Loucy (cell line): ENCODE measurements at regions not wholly inside any gene's neighbourhood (a gene's known extent, or its start where the extent isn't known, plus 50 kb on each side); places are given as distances from the start of the nearest gene placed in this dataset.

Source experiments
- H2AFZ ChIP-seq: fragments of 200-600 bp; sonication (generic); 2 replicates; pipeline ENCODE4 v1.6.0; 2016; ENCODE audit warnings: antibody characterized with exemption, mild to moderate bottlenecking, low read length, moderate library complexity
- H3F3A ChIP-seq: fragments of 200-600 bp; 2 replicates; pipeline ENCODE4 v1.6.0; 2016; ENCODE audit warnings: antibody characterized with exemption, low read depth, mild to moderate bottlenecking
- H3K27me3 ChIP-seq: fragments of 200-600 bp; sonication (generic); 2 replicates; pipeline ENCODE4 v1.6.1; 2014; ENCODE audit warnings: low read length, mild to moderate bottlenecking; ENCODE audit not compliant: insufficient read depth, poor library complexity, severe bottlenecking
- H3K36me3 ChIP-seq: fragments of 200-600 bp; sonication (generic); 2 replicates; pipeline ENCODE4 v1.6.1; 2016; ENCODE audit warnings: low read length; ENCODE audit not compliant: insufficient read depth
- H3K4me1 ChIP-seq: fragments of 200-600 bp; sonication (generic); 2 replicates; pipeline ENCODE4 v1.5.1; 2014; ENCODE audit warnings: low read length, mild to moderate bottlenecking; ENCODE audit not compliant: insufficient read depth, poor library complexity, severe bottlenecking
- H3K4me2 ChIP-seq: fragments of 200-600 bp; sonication (generic); 2 replicates; pipeline ENCODE4 v1.6.0; 2014; ENCODE audit warnings: antibody characterized with exemption, low read length, low read depth, mild to moderate bottlenecking; ENCODE audit not compliant: poor library complexity, severe bottlenecking
- H3K4me3 ChIP-seq: fragments of 200-600 bp; sonication (generic); 2 replicates; pipeline ENCODE4 v1.5.1; 2014; ENCODE audit warnings: low read length, mild to moderate bottlenecking, mixed read lengths; ENCODE audit not compliant: poor library complexity, severe bottlenecking
- H3K79me2 ChIP-seq: fragments of 200-600 bp; sonication (generic); 2 replicates; pipeline ENCODE4 v1.6.1; 2014; ENCODE audit warnings: low read length; ENCODE audit not compliant: insufficient read depth
- H3K9ac ChIP-seq: fragments of 200-600 bp; sonication (generic); 2 replicates; pipeline ENCODE4 v1.6.0; 2014; ENCODE audit warnings: mild to moderate bottlenecking, low read depth, low read length, moderate library complexity; ENCODE audit not compliant: poor library complexity, severe bottlenecking
- H3K9me2 ChIP-seq: fragments of 200-600 bp; sonication (generic); replicated peaks from 2 replicates; pipeline ENCODE4 v1.6.1; 2016; ENCODE audit warnings: low read depth, low read length, mixed read lengths
- H3K9me3 ChIP-seq: fragments of 200-600 bp; sonication (generic); 2 replicates; pipeline ENCODE4 v1.6.1; 2014; ENCODE audit warnings: mild to moderate bottlenecking, antibody characterized with exemption, low read length, low read depth; ENCODE audit not compliant: insufficient read depth
- H4K20me1 ChIP-seq: fragments of 200-600 bp; sonication (generic); 2 replicates; pipeline ENCODE4 v1.6.0; 2014; ENCODE audit warnings: antibody characterized with exemption, low read length, mild to moderate bottlenecking; ENCODE audit not compliant: insufficient read depth, poor library complexity, severe bottlenecking
- EZH2phosphoT487 ChIP-seq: fragments of 200-600 bp; IDR thresholded peaks from 2 replicates; pipeline ENCODE4 v1.6.1; 2018; ENCODE audit warnings: antibody characterized with exemption, mild to moderate bottlenecking, moderate library complexity, borderline replicate concordance
- TF ChIP-seq, protein P1 (sequence below): fragments of 200-600 bp; sonication (generic); conservative IDR thresholded peaks from 2 replicates; pipeline ENCODE4 v1.5.1; 2014; ENCODE audit warnings: mild to moderate bottlenecking, antibody characterized with exemption, low read length

DNA sequence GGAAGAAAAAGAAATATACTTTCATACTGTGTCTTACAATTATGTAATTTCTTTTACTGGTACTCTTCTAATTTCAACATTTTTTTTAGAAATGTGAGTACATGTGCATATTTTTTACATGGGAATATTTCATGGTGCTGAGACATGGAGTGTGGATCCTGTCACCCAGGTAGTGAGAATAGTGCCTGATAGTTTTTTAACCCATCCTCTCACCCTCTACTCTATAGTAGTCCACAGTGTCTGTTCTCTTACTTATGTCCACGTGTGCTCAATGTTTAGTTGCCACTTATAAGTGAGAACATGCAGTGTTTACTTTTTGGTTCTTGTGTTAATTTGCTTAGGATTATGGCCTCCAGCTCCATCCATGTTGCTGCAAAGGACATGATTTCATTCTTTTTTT lies 548.8 kb downstream of the AACS start:
- Histone ChIP-seq H3K4me1 (no peaks in the 10 kb centered on the region), H3K9me3 (no peaks in the 10 kb centered on the region), H3K9me2 (no peaks in the 10 kb centered on the region), H3K36me3 (no peaks in the 10 kb centered on the region), H2AFZ (no peak overlapping the region), H3K4me3 (no peak overlapping the region), H3K79me2 (no peaks in the 10 kb centered on the region), H3F3A (no peaks in the 10 kb centered on the region), H3K9ac (no peak overlapping the region), H4K20me1 (no peaks in the 10 kb centered on the region), H3K4me2 (no peak overlapping the region), H3K27me3 (no peaks in the 10 kb centered on the region)
- TF ChIP-seq, protein P1, sequence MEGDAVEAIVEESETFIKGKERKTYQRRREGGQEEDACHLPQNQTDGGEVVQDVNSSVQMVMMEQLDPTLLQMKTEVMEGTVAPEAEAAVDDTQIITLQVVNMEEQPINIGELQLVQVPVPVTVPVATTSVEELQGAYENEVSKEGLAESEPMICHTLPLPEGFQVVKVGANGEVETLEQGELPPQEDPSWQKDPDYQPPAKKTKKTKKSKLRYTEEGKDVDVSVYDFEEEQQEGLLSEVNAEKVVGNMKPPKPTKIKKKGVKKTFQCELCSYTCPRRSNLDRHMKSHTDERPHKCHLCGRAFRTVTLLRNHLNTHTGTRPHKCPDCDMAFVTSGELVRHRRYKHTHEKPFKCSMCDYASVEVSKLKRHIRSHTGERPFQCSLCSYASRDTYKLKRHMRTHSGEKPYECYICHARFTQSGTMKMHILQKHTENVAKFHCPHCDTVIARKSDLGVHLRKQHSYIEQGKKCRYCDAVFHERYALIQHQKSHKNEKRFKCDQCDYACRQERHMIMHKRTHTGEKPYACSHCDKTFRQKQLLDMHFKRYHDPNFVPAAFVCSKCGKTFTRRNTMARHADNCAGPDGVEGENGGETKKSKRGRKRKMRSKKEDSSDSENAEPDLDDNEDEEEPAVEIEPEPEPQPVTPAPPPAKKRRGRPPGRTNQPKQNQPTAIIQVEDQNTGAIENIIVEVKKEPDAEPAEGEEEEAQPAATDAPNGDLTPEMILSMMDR: no peak
- no peak for TF ChIP-seq EZH2phosphoT487

GRCh38 chr12:125619723-125620122 lies 554.5 kb downstream of the AACS start:
- no peak overlapping the region for H3K4me2 ChIP-seq
- H3K9me3 ChIP-seq: no peaks in the 10 kb centered on the region
- no peaks in the 10 kb centered on the region for H3F3A ChIP-seq
- no peak overlapping the region for H2AFZ ChIP-seq
- TF ChIP-seq, protein P1: no peak
- TF ChIP-seq EZH2phosphoT487: no peak
- no peaks in the 10 kb centered on the region for H3K27me3 ChIP-seq
- H3K4me3 ChIP-seq: no peak overlapping the region
- no peaks in the 10 kb centered on the region for H3K4me1 ChIP-seq
- no peak overlapping the region for H3K9ac ChIP-seq
- no peaks in the 10 kb centered on the region for H4K20me1 ChIP-seq
- H3K79me2 ChIP-seq: no peaks in the 10 kb centered on the region
- H3K9me2 ChIP-seq: no peaks in the 10 kb centered on the region
- H3K36me3 ChIP-seq: no peaks in the 10 kb centered on the region

GRCh38 chr12:125633686-125634085 lies 568.5 kb downstream of the AACS start:
- no peaks in the 10 kb centered on the region for H4K20me1 ChIP-seq
- no peaks in the 10 kb centered on the region for H3K27me3 ChIP-seq
- no peaks in the 10 kb centered on the region for H3K9me2 ChIP-seq
- no peaks in the 10 kb centered on the region for H3K4me1 ChIP-seq
- H3K79me2 ChIP-seq: no peaks in the 10 kb centered on the region
- TF ChIP-seq, protein P1: no peak
- no peak for TF ChIP-seq EZH2phosphoT487
- no peaks in the 10 kb centered on the region for H3F3A ChIP-seq
- no peak overlapping the region for H2AFZ ChIP-seq
- H3K4me2 ChIP-seq: no peak overlapping the region
- H3K4me3 ChIP-seq: no peak overlapping the region
- H3K36me3 ChIP-seq: no peaks in the 10 kb centered on the region
- H3K9me3 ChIP-seq: no peaks in the 10 kb centered on the region
- H3K9ac ChIP-seq: no peak overlapping the region
